ENCODE measurements at regions not wholly inside any gene's neighbourhood (a gene's known extent, or its start where the extent isn't known, plus 50 kb on each side); places are given as distances from the start of the nearest gene placed in this dataset.

- Mint-ChIP-seq H3K9me3 (no peaks in the 10 kb centered on the region), H3K36me3 (ENCODE audit: low read depth) (no peaks in the 10 kb centered on the region), H3K27ac (no peak overlapping the region), H3K4me3 (no peak overlapping the region), H3K4me1 (peaks cover 23% of the 10 kb centered on the region), H3K27me3 (ENCODE audit: low read depth) (no peaks in the 10 kb centered on the region)
- no peak for TF ChIP-seq CTCF (IDR thresholded peaks at IDR 0.05; ENCODE audit: unreplicated experiment in 3 of 3)
These were observed 286.0 kb downstream of the ZEB2 start for GRCh38 chr2:144233733-144234541.

- Mint-ChIP-seq H3K36me3 (ENCODE audit: low read depth) (no peaks in the 10 kb centered on the region), H3K4me3 (no peak overlapping the region), H3K27me3 (ENCODE audit: low read depth) (no peaks in the 10 kb centered on the region), H3K27ac (no peak overlapping the region), H3K9me3 (no peaks in the 10 kb centered on the region), H3K4me1 (peaks cover 23% of the 10 kb centered on the region)
- TF ChIP-seq CTCF (IDR thresholded peaks at IDR 0.05; ENCODE audit: unreplicated experiment in 3 of 3) = no peak
These were observed 286.6 kb downstream of the ZEB2 start for GRCh38 chr2:144233317-144233716.

- no peaks in the 10 kb centered on the region for H3K27me3 Mint-ChIP-seq (ENCODE audit: low read depth)
- H3K9me3 Mint-ChIP-seq = no peaks in the 10 kb centered on the region
- no peak overlapping the region for H3K4me3 Mint-ChIP-seq
- peaks cover 23% of the 10 kb centered on the region for H3K4me1 Mint-ChIP-seq
- H3K27ac Mint-ChIP-seq = no peak overlapping the region
- H3K36me3 Mint-ChIP-seq (ENCODE audit: low read depth) = no peaks in the 10 kb centered on the region
- no peak for TF ChIP-seq CTCF (IDR thresholded peaks at IDR 0.05; ENCODE audit: unreplicated experiment in 3 of 3)
These were observed 289.4 kb downstream of the ZEB2 start for GRCh38 chr2:144230448-144231085.

GRCh38 chr2:144230033-144230432, 289.9 kb downstream of the ZEB2 start:
- Mint-ChIP-seq H3K27ac (no peak overlapping the region), H3K4me1 (peaks cover 17% of the 10 kb centered on the region), H3K9me3 (no peaks in the 10 kb centered on the region), H3K27me3 (ENCODE audit: low read depth) (no peaks in the 10 kb centered on the region), H3K4me3 (no peak overlapping the region), H3K36me3 (ENCODE audit: low read depth) (no peaks in the 10 kb centered on the region)
- TF ChIP-seq CTCF (IDR thresholded peaks at IDR 0.05; ENCODE audit: unreplicated experiment in 3 of 3) = no peak

- TF ChIP-seq CTCF (IDR thresholded peaks at IDR 0.05; ENCODE audit: unreplicated experiment in 3 of 3) = no peak
- Mint-ChIP-seq H3K36me3 (ENCODE audit: low read depth) (no peaks in the 10 kb centered on the region), H3K9me3 (no peaks in the 10 kb centered on the region), H3K4me3 (no peak overlapping the region), H3K27me3 (ENCODE audit: low read depth) (no peaks in the 10 kb centered on the region), H3K4me1 (peaks cover 10% of the 10 kb centered on the region), H3K27ac (no peak overlapping the region)
These were observed 290.6 kb downstream of the ZEB2 start for GRCh38 chr2:144229296-144229695.
